Ishikawa (cell line): ENCODE measurements at regions not wholly inside any gene's neighbourhood (a gene's known extent, or its start where the extent isn't known, plus 50 kb on each side); places are given as distances from the start of the nearest gene placed in this dataset.

Source experiments
- CREB1 ChIP-seq: IDR thresholded peaks from 2 replicates; pipeline ENCODE4 v1.6.1; 2012; ENCODE audit warnings: low read depth
- EGR1 ChIP-seq: IDR thresholded peaks from 2 replicates; pipeline ENCODE4 v1.6.1; 2012
- RAD21 ChIP-seq: IDR thresholded peaks from 2 replicates; pipeline ENCODE4 v1.6.1; 2012; ENCODE audit warnings: low read depth
- REST ChIP-seq: IDR thresholded peaks from 2 replicates; pipeline ENCODE4 v1.6.1; 2012; ENCODE audit warnings: low read depth, mild to moderate bottlenecking
- TCF12 ChIP-seq: IDR thresholded peaks from 2 replicates; pipeline ENCODE4 v1.6.1; 2012; ENCODE audit warnings: low read depth
- USF1 ChIP-seq: IDR thresholded peaks from 2 replicates; pipeline ENCODE4 v1.6.1; 2012
- TF ChIP-seq, protein P1 (sequence below): IDR thresholded peaks from 2 replicates; pipeline ENCODE4 v1.6.1; 2012

- TF ChIP-seq, protein P1, sequence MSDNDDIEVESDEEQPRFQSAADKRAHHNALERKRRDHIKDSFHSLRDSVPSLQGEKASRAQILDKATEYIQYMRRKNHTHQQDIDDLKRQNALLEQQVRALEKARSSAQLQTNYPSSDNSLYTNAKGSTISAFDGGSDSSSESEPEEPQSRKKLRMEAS, result no peak
- TF ChIP-seq CREB1 (no peak), TCF12 (no peak), REST (no peak), USF1 (no peak), EGR1 (no peak), RAD21 (no peak)
These were observed 51.9 kb upstream of the TMC3 start for GRCh38 chr15:81425905-81426304.
